ENCODE measurements at regions not wholly inside any gene's neighbourhood (a gene's known extent, or its start where the extent isn't known, plus 50 kb on each side); places are given as distances from the start of the nearest gene placed in this dataset.

GRCh38 chr15:87403973-87404372 lies 852.6 kb downstream of the NTRK3 start:
- Mint-ChIP-seq H3K27me3 (ENCODE audit: insufficient read depth) (no peaks in the 10 kb centered on the region), H3K4me1 (no peaks in the 10 kb centered on the region), H3K36me3 (ENCODE audit: low read depth) (no peaks in the 10 kb centered on the region), H3K9me3 (no peaks in the 10 kb centered on the region), H3K27ac (no peak overlapping the region), H3K4me3 (no peak overlapping the region)
- WGBS, 2 experiments (ENCODE audit: insufficient coverage in 1 of 2, insufficient read length in 1 of 2) = 89 to 92% methylated on average over 5 of the region's 5 CpGs
- Histone ChIP-seq H3K4me3 (ENCODE audit: low read length) (no peak overlapping the region), H3K36me3 (ENCODE audit: control insufficient read depth, insufficient read depth, low read length) (no peaks in the 10 kb centered on the region), H3K27me3 (ENCODE audit: control insufficient read depth, insufficient read depth, low read length, poor library complexity, severe bottlenecking) (no peaks in the 10 kb centered on the region), H3K9me3 (ENCODE audit: control insufficient read depth, low read length) (no peaks in the 10 kb centered on the region), H3K27ac (ENCODE audit: low read depth, low read length) (no peak overlapping the region), H3K9ac (ENCODE audit: extremely low read depth, low read length, poor library complexity, severe bottlenecking) (no peak overlapping the region), H3K4me1 (ENCODE audit: control insufficient read depth, insufficient read depth, low read length) (no peaks in the 10 kb centered on the region)
- DNase-seq = no peak
- TF ChIP-seq CTCF (conservative IDR thresholded peaks at IDR 0.05) = no peak

- 72 to 82% methylated on average over 3 to 4 of the region's 5 CpGs for WGBS, 2 experiments (ENCODE audit: insufficient coverage in 1 of 2, insufficient read length in 1 of 2)
- H3K27ac Mint-ChIP-seq = no peak overlapping the region
- TF ChIP-seq CTCF (conservative IDR thresholded peaks at IDR 0.05) = no peak
- no peaks in the 10 kb centered on the region for H3K27me3 ChIP-seq (ENCODE audit: control insufficient read depth, insufficient read depth, low read length, poor library complexity, severe bottlenecking)
- no peaks in the 10 kb centered on the region for H3K9me3 Mint-ChIP-seq
- H3K4me1 ChIP-seq (ENCODE audit: control insufficient read depth, insufficient read depth, low read length) = no peaks in the 10 kb centered on the region
- no peaks in the 10 kb centered on the region for H3K36me3 Mint-ChIP-seq (ENCODE audit: low read depth)
- no peak overlapping the region for H3K4me3 Mint-ChIP-seq
- no peak overlapping the region for H3K4me3 ChIP-seq (ENCODE audit: low read length)
- H3K9me3 ChIP-seq (ENCODE audit: control insufficient read depth, low read length) = no peaks in the 10 kb centered on the region
- DNase-seq = no peak
- no peaks in the 10 kb centered on the region for H3K4me1 Mint-ChIP-seq
- no peak overlapping the region for H3K27ac ChIP-seq (ENCODE audit: low read depth, low read length)
- no peak overlapping the region for H3K9ac ChIP-seq (ENCODE audit: extremely low read depth, low read length, poor library complexity, severe bottlenecking)
- H3K36me3 ChIP-seq (ENCODE audit: control insufficient read depth, insufficient read depth, low read length) = no peaks in the 10 kb centered on the region
- no peaks in the 10 kb centered on the region for H3K27me3 Mint-ChIP-seq (ENCODE audit: insufficient read depth)
Observed at GRCh38 chr15:87401973-87402372, 854.6 kb downstream of the NTRK3 start.

- Histone ChIP-seq H3K9me3 (ENCODE audit: control insufficient read depth, low read length) (peaks cover 16% of the 10 kb centered on the region), H3K27ac (ENCODE audit: low read depth, low read length) (no peak overlapping the region), H3K36me3 (ENCODE audit: control insufficient read depth, insufficient read depth, low read length) (no peaks in the 10 kb centered on the region), H3K4me1 (ENCODE audit: control insufficient read depth, insufficient read depth, low read length) (no peaks in the 10 kb centered on the region), H3K27me3 (ENCODE audit: control insufficient read depth, insufficient read depth, low read length, poor library complexity, severe bottlenecking) (no peaks in the 10 kb centered on the region), H3K9ac (ENCODE audit: extremely low read depth, low read length, poor library complexity, severe bottlenecking) (no peak overlapping the region), H3K4me3 (ENCODE audit: low read length) (no peak overlapping the region)
- WGBS, 2 experiments (ENCODE audit: insufficient coverage in 1 of 2, insufficient read length in 1 of 2) = 58 to 80% methylated on average over 1 to 2 of the region's 3 CpGs
- H3K36me3 Mint-ChIP-seq (ENCODE audit: low read depth) = no peaks in the 10 kb centered on the region
- DNase-seq = no peak
- TF ChIP-seq CTCF (conservative IDR thresholded peaks at IDR 0.05) = no peak
- H3K9me3 Mint-ChIP-seq = peaks cover 28% of the 10 kb centered on the region
- H3K4me3 Mint-ChIP-seq = no peak overlapping the region
- no peak overlapping the region for H3K27ac Mint-ChIP-seq
- no peaks in the 10 kb centered on the region for H3K27me3 Mint-ChIP-seq (ENCODE audit: insufficient read depth)
- no peaks in the 10 kb centered on the region for H3K4me1 Mint-ChIP-seq
Observed at GRCh38 chr15:87394676-87395075, 861.9 kb downstream of the NTRK3 start.

Data from endodermal cell (in vitro differentiated cells).